T-helper 2 cell treated with Interferon-gamma antibody and Interleukin-4, amounts not matched to agents 100 ng/mL and 5 ng/mL, for 36 hours (primary cell): ENCODE measurements at regions not wholly inside any gene's neighbourhood (a gene's known extent, or its start where the extent isn't known, plus 50 kb on each side); places are given as distances from the start of the nearest gene placed in this dataset.

Experiments used
- intact Hi-C: fragments of 100-400 bp; cut with micrococcal nuclease; formaldehyde crosslinking; loops from one replicate; pipeline ENCODE4 v1.15.1; 2023

- intact Hi-C loops, result no loop called here
Measured at GRCh38 chr4:44093390-44093789, 355.2 kb downstream of the KCTD8 start.

- intact Hi-C loops, result no loop called here
Measured at GRCh38 chr4:44098973-44099372, 349.6 kb downstream of the KCTD8 start.

- intact Hi-C loops, result no loop called here
Measured at GRCh38 chr4:44100456-44100855, 348.2 kb downstream of the KCTD8 start.

GRCh38 chr4:44118971-44119680 lies 329.5 kb downstream of the KCTD8 start:
- intact Hi-C loops, result no loop called here

- intact Hi-C loops, result no loop called here
Measured at GRCh38 chr4:44120646-44121045, 328.0 kb downstream of the KCTD8 start.

GRCh38 chr4:44121210-44121609 lies 327.4 kb downstream of the KCTD8 start:
- intact Hi-C loops, result no loop called here
